ENCODE measurements at regions not wholly inside any gene's neighbourhood (a gene's known extent, or its start where the extent isn't known, plus 50 kb on each side); places are given as distances from the start of the nearest gene placed in this dataset.

DNA sequence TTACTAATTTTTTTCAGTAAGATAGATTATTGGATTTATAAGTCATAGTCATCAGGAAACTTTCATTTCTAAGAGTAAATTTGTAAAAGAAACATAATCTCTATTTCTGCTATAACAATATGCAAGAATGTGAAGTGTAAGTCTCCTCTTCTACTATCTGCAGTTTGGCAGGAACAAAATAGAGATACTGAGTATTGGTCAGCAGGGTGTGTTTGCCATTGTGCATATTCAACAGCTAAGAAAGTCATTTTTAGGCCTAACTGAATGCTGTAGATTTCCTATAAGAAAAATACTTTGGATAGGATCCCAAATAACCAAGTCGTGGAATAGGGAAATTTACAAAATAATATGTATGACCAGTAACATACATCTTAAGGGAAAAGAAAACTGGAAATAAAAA lies 253.3 kb upstream of the EPHA5 start:
- intact Hi-C loops (cut with DNase I) = no loop called here
- Histone ChIP-seq H3K36me3 (no peaks in the 10 kb centered on the region), H3K9me3 (peaks cover 0 to 3% of the 10 kb centered on the region in 2 donors), H3K4me1 (no peaks in the 10 kb centered on the region), H3K27ac (no peak overlapping the region), H3K4me3 (no peak overlapping the region), H3K27me3 (no peaks in the 10 kb centered on the region)
- ATAC-seq (no peak), DNase-seq (no peak)
- TF ChIP-seq, protein P1, sequence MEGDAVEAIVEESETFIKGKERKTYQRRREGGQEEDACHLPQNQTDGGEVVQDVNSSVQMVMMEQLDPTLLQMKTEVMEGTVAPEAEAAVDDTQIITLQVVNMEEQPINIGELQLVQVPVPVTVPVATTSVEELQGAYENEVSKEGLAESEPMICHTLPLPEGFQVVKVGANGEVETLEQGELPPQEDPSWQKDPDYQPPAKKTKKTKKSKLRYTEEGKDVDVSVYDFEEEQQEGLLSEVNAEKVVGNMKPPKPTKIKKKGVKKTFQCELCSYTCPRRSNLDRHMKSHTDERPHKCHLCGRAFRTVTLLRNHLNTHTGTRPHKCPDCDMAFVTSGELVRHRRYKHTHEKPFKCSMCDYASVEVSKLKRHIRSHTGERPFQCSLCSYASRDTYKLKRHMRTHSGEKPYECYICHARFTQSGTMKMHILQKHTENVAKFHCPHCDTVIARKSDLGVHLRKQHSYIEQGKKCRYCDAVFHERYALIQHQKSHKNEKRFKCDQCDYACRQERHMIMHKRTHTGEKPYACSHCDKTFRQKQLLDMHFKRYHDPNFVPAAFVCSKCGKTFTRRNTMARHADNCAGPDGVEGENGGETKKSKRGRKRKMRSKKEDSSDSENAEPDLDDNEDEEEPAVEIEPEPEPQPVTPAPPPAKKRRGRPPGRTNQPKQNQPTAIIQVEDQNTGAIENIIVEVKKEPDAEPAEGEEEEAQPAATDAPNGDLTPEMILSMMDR (IDR thresholded peaks at IDR 0.05) = no peak

DNA sequence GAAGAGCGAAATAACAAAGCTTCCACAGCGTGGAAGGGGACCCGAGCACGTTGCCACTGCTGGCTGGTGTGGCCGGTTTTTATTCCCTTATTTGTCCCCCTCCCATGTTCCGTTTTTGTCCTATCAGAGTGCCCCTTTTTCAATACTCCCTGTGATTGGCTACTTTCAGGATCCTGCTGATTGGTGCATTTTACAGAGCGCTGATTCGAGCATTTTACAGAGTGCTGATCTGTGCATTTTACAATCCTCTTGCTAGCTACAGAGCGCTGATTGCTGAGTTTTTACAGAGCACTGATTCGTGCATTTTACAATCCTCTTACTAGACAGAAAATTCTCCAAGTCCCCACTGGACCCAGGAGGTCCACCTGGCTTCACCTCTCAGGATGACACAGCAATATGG lies 250.9 kb upstream of the EPHA5 start:
- Histone ChIP-seq H3K9me3 (no peaks in the 10 kb centered on the region), H3K4me1 (no peaks in the 10 kb centered on the region), H3K36me3 (no peaks in the 10 kb centered on the region), H3K27me3 (no peaks in the 10 kb centered on the region), H3K27ac (no peak overlapping the region), H3K4me3 (no peak overlapping the region)
- TF ChIP-seq, protein P1 (IDR thresholded peaks at IDR 0.05) = no peak
- intact Hi-C loops (cut with DNase I) = no loop called here
- DNase-seq (no peak), ATAC-seq (no peak)

DNA sequence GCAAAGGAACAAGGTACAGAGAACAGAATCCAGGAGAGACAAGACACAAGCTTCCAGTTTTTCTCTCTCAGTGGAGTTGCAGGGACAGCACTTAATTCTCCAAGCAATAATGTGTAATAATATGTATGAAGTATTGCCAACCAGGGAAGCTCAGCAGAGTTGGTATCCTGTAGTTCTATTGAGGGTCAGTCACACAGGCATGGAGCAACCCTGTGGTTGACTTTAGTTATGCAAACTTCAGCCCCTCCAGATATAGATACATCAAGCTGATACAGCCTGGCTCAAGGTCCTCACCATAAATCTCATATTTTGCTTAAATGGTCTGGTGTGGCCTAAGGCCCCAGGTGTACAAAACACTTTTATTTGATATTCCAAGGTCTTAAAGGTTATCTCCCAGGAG lies 248.6 kb upstream of the EPHA5 start:
- no peak overlapping the region for H3K27ac ChIP-seq
- DNase-seq (no peak), ATAC-seq (no peak)
- H3K27me3 ChIP-seq = no peaks in the 10 kb centered on the region
- no peaks in the 10 kb centered on the region for H3K4me1 ChIP-seq
- no peaks in the 10 kb centered on the region for H3K36me3 ChIP-seq
- no peaks in the 10 kb centered on the region for H3K9me3 ChIP-seq
- intact Hi-C loops (cut with DNase I) = no loop called here
- H3K4me3 ChIP-seq = no peak overlapping the region
- TF ChIP-seq, protein P1 (IDR thresholded peaks at IDR 0.05) = no peak

DNA sequence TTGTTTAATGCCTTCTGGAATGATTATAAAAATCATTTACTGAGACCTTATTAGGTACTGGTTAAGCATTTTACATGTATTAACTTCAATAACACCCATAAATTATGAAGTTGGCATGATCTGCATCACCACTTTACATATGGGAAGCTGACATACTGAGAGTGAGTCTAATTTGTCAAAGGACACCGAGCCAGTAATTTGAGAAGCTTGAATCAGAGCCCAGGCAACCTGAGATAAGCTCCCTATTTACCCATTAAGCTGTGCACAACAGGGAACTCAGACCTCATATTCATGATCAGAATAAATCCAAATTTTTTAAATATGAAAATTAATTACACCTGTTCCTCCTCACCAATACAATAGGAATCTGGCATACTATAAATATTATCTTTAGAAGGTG lies 247.9 kb upstream of the EPHA5 start:
- H3K4me1 ChIP-seq = no peaks in the 10 kb centered on the region
- H3K9me3 ChIP-seq = no peaks in the 10 kb centered on the region
- no peaks in the 10 kb centered on the region for H3K27me3 ChIP-seq
- no peak for DNase-seq
- H3K27ac ChIP-seq = no peak overlapping the region
- TF ChIP-seq, protein P1 (IDR thresholded peaks at IDR 0.05) = no peak
- H3K4me3 ChIP-seq = no peak overlapping the region
- no peaks in the 10 kb centered on the region for H3K36me3 ChIP-seq
- no peak for ATAC-seq
- intact Hi-C loops (cut with DNase I) = no loop called here

DNA sequence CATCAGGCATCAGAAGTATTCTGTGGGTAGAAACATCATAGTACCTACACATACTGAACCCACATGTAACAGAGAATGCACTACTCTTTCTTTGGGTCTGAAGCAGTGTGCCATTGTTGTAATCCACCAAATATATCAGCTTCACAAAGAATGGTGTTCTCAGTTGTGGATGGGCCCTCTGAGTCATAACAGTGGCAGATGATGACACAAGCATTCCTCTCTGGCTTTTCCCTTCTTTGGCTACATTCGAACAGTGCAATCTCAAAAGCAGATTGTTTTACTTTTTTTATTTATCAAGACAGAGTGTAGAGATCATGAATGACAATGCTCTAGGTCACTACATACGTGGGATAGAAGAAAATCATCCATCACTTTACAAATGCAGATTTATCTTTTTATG lies 247.2 kb upstream of the EPHA5 start:
- Histone ChIP-seq H3K4me1 (no peaks in the 10 kb centered on the region), H3K27me3 (no peaks in the 10 kb centered on the region), H3K36me3 (no peaks in the 10 kb centered on the region), H3K4me3 (no peak overlapping the region), H3K9me3 (no peaks in the 10 kb centered on the region), H3K27ac (no peak overlapping the region)
- DNase-seq (no peak), ATAC-seq (no peak)
- TF ChIP-seq, protein P1 (IDR thresholded peaks at IDR 0.05) = no peak
- intact Hi-C loops (cut with DNase I) = no loop called here
